ENCODE measurements at regions not wholly inside any gene's neighbourhood (a gene's known extent, or its start where the extent isn't known, plus 50 kb on each side); places are given as distances from the start of the nearest gene placed in this dataset.

GRCh38 chr18:78519394-78520062 is 460.1 kb upstream of the SALL3 start:
- no peak for DNase-seq

- no peak for DNase-seq
These were observed 458.5 kb upstream of the SALL3 start for GRCh38 chr18:78521136-78521535.

- DNase-seq: no peak
These were observed 457.9 kb upstream of the SALL3 start for GRCh38 chr18:78521744-78522143.

GRCh38 chr18:78522507-78522906 is 457.1 kb upstream of the SALL3 start:
- DNase-seq: no peak

- DNase-seq: no peak
These were observed 455.8 kb upstream of the SALL3 start for GRCh38 chr18:78523850-78524249.

- DNase-seq: no peak
These were observed 454.1 kb upstream of the SALL3 start for GRCh38 chr18:78525366-78526111.

GRCh38 chr18:78526275-78526674 is 453.3 kb upstream of the SALL3 start:
- DNase-seq: no peak

- no peak for DNase-seq
These were observed 452.5 kb upstream of the SALL3 start for GRCh38 chr18:78526923-78527711.

- no peak for DNase-seq
These were observed 451.6 kb upstream of the SALL3 start for GRCh38 chr18:78527984-78528383.

GRCh38 chr18:78528411-78529258 is 451.0 kb upstream of the SALL3 start:
- no peak for DNase-seq

GRCh38 chr18:78531637-78532036 is 448.0 kb upstream of the SALL3 start:
- DNase-seq: no peak

GRCh38 chr18:78538669-78539440 is 440.8 kb upstream of the SALL3 start:
- DNase-seq: no peak

GRCh38 chr18:78540636-78541529 is 438.7 kb upstream of the SALL3 start:
- DNase-seq: no peak

GRCh38 chr18:78542204-78542603 is 437.4 kb upstream of the SALL3 start:
- DNase-seq: no peak

- no peak for DNase-seq
These were observed 436.4 kb upstream of the SALL3 start for GRCh38 chr18:78543201-78543725.

- no peak for DNase-seq
These were observed 433.3 kb upstream of the SALL3 start for GRCh38 chr18:78546281-78546680.

- DNase-seq: no peak
These were observed 431.8 kb upstream of the SALL3 start for GRCh38 chr18:78547817-78548216.

- DNase-seq: no peak
These were observed 431.2 kb upstream of the SALL3 start for GRCh38 chr18:78548261-78549058.

- DNase-seq: no peak
These were observed 429.6 kb upstream of the SALL3 start for GRCh38 chr18:78549971-78550370.
